Endothelial cell of umbilical vein (primary cell): ENCODE measurements at regions not wholly inside any gene's neighbourhood (a gene's known extent, or its start where the extent isn't known, plus 50 kb on each side); places are given as distances from the start of the nearest gene placed in this dataset.

Experiments used
- CTCF ChIP-seq, 2 donors: IDR thresholded peaks; 1 replicate in 1 of 2; 2 replicates in 1 of 2; pipeline ENCODE4 v1.5.1; 2011; ENCODE audit warnings: low read length in 2 of 2, mild to moderate bottlenecking in 2 of 2, moderate library complexity in 2 of 2, control low read depth in 1 of 2, inconsistent platforms in 1 of 2, low read depth in 1 of 2; ENCODE audit not compliant: insufficient read depth in 1 of 2; ENCODE audit errors: extremely low read depth in 1 of 2
- EZH2 ChIP-seq: IDR thresholded peaks from 2 replicates; pipeline ENCODE4 v1.6.1; 2012; ENCODE audit warnings: borderline replicate concordance, low read depth, mild to moderate bottlenecking, moderate library complexity, low read length, inconsistent platforms; ENCODE audit not compliant: severe bottlenecking
- MAX ChIP-seq: IDR thresholded peaks from 2 replicates; pipeline ENCODE4 v1.6.1; 2011; ENCODE audit not compliant: insufficient read depth, insufficient read length
- MYC ChIP-seq: IDR thresholded peaks from one replicate; pipeline ENCODE4 v1.6.1; 2011; ENCODE audit warnings: mild to moderate bottlenecking, low read depth, low read length
- POLR2A ChIP-seq: IDR thresholded peaks from 2 replicates; pipeline ENCODE4 v1.6.1; 2012; ENCODE audit warnings: low read depth, mild to moderate bottlenecking, control low read depth, low read length
- POLR2AphosphoS5 ChIP-seq: IDR thresholded peaks from 2 replicates; pipeline ENCODE4 v1.6.1; 2012; ENCODE audit warnings: low read depth, mild to moderate bottlenecking, control low read depth, low read length, moderate library complexity; ENCODE audit not compliant: insufficient read depth

GRCh38 chr11:23480736-23481135 is 620.5 kb upstream of the CCDC179 start:
- TF ChIP-seq EZH2 (no peak), CTCF (IDR thresholded peaks at IDR 0.05; ENCODE audit: extremely low read depth in 1 of 2, insufficient read depth in 1 of 2, low read depth in 1 of 2, low read length in 2 of 2) (no peak), POLR2A (no peak), POLR2AphosphoS5 (no peak), MAX (no peak), MYC (no peak)
